Endothelial cell of umbilical vein (primary cell): ENCODE measurements at regions not wholly inside any gene's neighbourhood (a gene's known extent, or its start where the extent isn't known, plus 50 kb on each side); places are given as distances from the start of the nearest gene placed in this dataset.

ENCODE experiments used
- BruUV-seq: library from RNA; stranded (reverse); fragments of 400-500 nt; replicated peaks from 2 replicates; lab custom pipeline; 2021; lab: Mats Ljungman, UMichigan
- CTCF ChIA-PET: fragments of 300-600, 350-600 bp; sonication (Branson Sonifier 250); formaldehyde crosslinking; loops from one replicate; lab custom pipeline; 2021; ENCODE audit warnings: antibody characterized with exemption, inconsistent platforms; lab: Charles Lee
- POLR2A ChIA-PET: fragments of 300-600, 350-600 bp; sonication (Branson Sonifier 250); formaldehyde crosslinking; loops from one replicate; lab custom pipeline; 2021; ENCODE audit warnings: antibody characterized with exemption, inconsistent platforms; lab: Charles Lee
- DNase-seq: peaks from one replicate; pipeline ENCODE4 v3.0.0-alpha.2; 2011; ENCODE audit warnings: low read depth, low spot score
- FAIRE-seq: peaks from 2 replicates; lab custom pipeline; 2011; peaks lifted over from hg19 to GRCh38; lab: Jason Lieb, UNC
- H2AFZ ChIP-seq: 2 replicates; pipeline ENCODE4 v1.6.0; 2012; ENCODE audit warnings: low read depth, low read length, control low read depth, inconsistent platforms
- H3K27ac ChIP-seq: 2 replicates; pipeline ENCODE4 v1.5.1; 2011; ENCODE audit warnings: low read depth, mild to moderate bottlenecking, control low read depth, low read length, moderate library complexity; ENCODE audit not compliant: insufficient read depth
- H3K27me3 ChIP-seq, 2 experiments: 2 replicates each; pipeline versions ENCODE4 v1.6.0 to v1.6.1; 2011; ENCODE audit warnings: low read length in 2 of 2, mixed read lengths in 1 of 2; ENCODE audit not compliant: control insufficient read depth in 2 of 2, insufficient read depth in 2 of 2
- H3K36me3 ChIP-seq, 2 experiments: 2 replicates in 1 of 2; 3 replicates in 1 of 2; pipeline ENCODE4 v1.5.1; 2011; ENCODE audit warnings: low read length in 2 of 2, mild to moderate bottlenecking in 1 of 2, moderate library complexity in 1 of 2; ENCODE audit not compliant: control insufficient read depth in 2 of 2, insufficient read depth in 2 of 2; ENCODE audit errors: extremely low read depth in 1 of 2
- H3K4me1 ChIP-seq: 3 replicates; pipeline ENCODE4 v1.5.1; 2011; ENCODE audit warnings: mild to moderate bottlenecking, low read length; ENCODE audit not compliant: control insufficient read depth, insufficient read depth; ENCODE audit errors: extremely low read depth
- H3K4me2 ChIP-seq: 2 replicates; pipeline ENCODE4 v1.6.1; 2011; ENCODE audit warnings: low read length, control low read depth, mixed read lengths; ENCODE audit not compliant: insufficient read depth
- H3K4me3 ChIP-seq, 3 experiments: fragments of 200-600 bp in 1 of 3; sonication (generic), shearing (Covaris generic) in 1 of 3; replicated peaks in 1 of 3; 2 replicates each; pipeline ENCODE4 v1.5.1; 2011 to 2016; ENCODE audit warnings: control low read depth in 3 of 3, low read length in 3 of 3, mild to moderate bottlenecking in 2 of 3, inconsistent platforms in 1 of 3, low read depth in 1 of 3, moderate library complexity in 1 of 3; ENCODE audit not compliant: insufficient read depth in 1 of 3
- H3K79me2 ChIP-seq: 2 replicates; pipeline ENCODE4 v1.6.0; 2012; ENCODE audit warnings: low read length, inconsistent platforms; ENCODE audit not compliant: control insufficient read depth, insufficient read depth
- H3K9ac ChIP-seq: replicated peaks from 2 replicates; pipeline ENCODE3; 2011; ENCODE audit warnings: low read length, control low read depth; ENCODE audit not compliant: insufficient read depth; ENCODE audit errors: extremely low read depth
- H3K9me1 ChIP-seq: replicated peaks from 3 replicates; pipeline ENCODE4 v1.6.0; 2011; ENCODE audit warnings: mild to moderate bottlenecking, low read length; ENCODE audit not compliant: control insufficient read depth, insufficient read depth; ENCODE audit errors: extremely low read depth
- H3K9me3 ChIP-seq: replicated peaks from 2 replicates; pipeline ENCODE4 v1.5.1; 2012; ENCODE audit warnings: low read length, inconsistent platforms; ENCODE audit not compliant: control insufficient read depth, insufficient read depth
- H4K20me1 ChIP-seq: replicated peaks from 2 replicates; pipeline ENCODE3; 2011; ENCODE audit warnings: mild to moderate bottlenecking, low read length; ENCODE audit not compliant: control insufficient read depth, insufficient read depth; ENCODE audit errors: extremely low read depth
- CTCF ChIP-seq, 2 donors: IDR thresholded peaks; 1 replicate in 1 of 2; 2 replicates in 1 of 2; pipeline ENCODE4 v1.5.1; 2011; ENCODE audit warnings: low read length in 2 of 2, mild to moderate bottlenecking in 2 of 2, moderate library complexity in 2 of 2, control low read depth in 1 of 2, inconsistent platforms in 1 of 2, low read depth in 1 of 2; ENCODE audit not compliant: insufficient read depth in 1 of 2; ENCODE audit errors: extremely low read depth in 1 of 2
- EZH2 ChIP-seq: IDR thresholded peaks from 2 replicates; pipeline ENCODE4 v1.6.1; 2012; ENCODE audit warnings: borderline replicate concordance, low read depth, mild to moderate bottlenecking, moderate library complexity, low read length, inconsistent platforms; ENCODE audit not compliant: severe bottlenecking
- FOS ChIP-seq: IDR thresholded peaks from 2 replicates; pipeline ENCODE4 v1.6.1; 2011; ENCODE audit warnings: mild to moderate bottlenecking, low read length, moderate library complexity, borderline replicate concordance; ENCODE audit not compliant: insufficient read depth
- GATA2 ChIP-seq: IDR thresholded peaks from 2 replicates; pipeline ENCODE4 v1.7.0; 2011; ENCODE audit warnings: low read depth, mild to moderate bottlenecking, moderate library complexity, mixed read lengths, low read length; ENCODE audit not compliant: insufficient read length, insufficient read depth
- JUN ChIP-seq: IDR thresholded peaks from 2 replicates; pipeline ENCODE4 v1.6.1; 2011; ENCODE audit warnings: borderline replicate concordance, low read depth; ENCODE audit not compliant: insufficient read length, insufficient read depth
- MAX ChIP-seq: IDR thresholded peaks from 2 replicates; pipeline ENCODE4 v1.6.1; 2011; ENCODE audit not compliant: insufficient read depth, insufficient read length
- MYC ChIP-seq: IDR thresholded peaks from one replicate; pipeline ENCODE4 v1.6.1; 2011; ENCODE audit warnings: mild to moderate bottlenecking, low read depth, low read length
- POLR2A ChIP-seq: IDR thresholded peaks from 2 replicates; pipeline ENCODE4 v1.6.1; 2012; ENCODE audit warnings: low read depth, mild to moderate bottlenecking, control low read depth, low read length
- POLR2AphosphoS5 ChIP-seq: IDR thresholded peaks from 2 replicates; pipeline ENCODE4 v1.6.1; 2012; ENCODE audit warnings: low read depth, mild to moderate bottlenecking, control low read depth, low read length, moderate library complexity; ENCODE audit not compliant: insufficient read depth
- dilution Hi-C: fragments of 300-500 bp; cut with MboI; formaldehyde crosslinking; loops from one replicate; pipeline ENCODE4 v1.15.0; 2019; ENCODE audit warnings: low sequenced_read_pairs; ENCODE audit not compliant: extremely low pct_ligation_motif_present
- intact Hi-C: fragments of 100-400 bp; cut with micrococcal nuclease; formaldehyde crosslinking; loops from one replicate; pipeline ENCODE4 v1.10.0; 2022

- Histone ChIP-seq H3K4me1 (no peaks in the 10 kb centered on the region), H3K27me3 (no peaks in the 10 kb centered on the region), H3K9ac (no peak overlapping the region), H3K36me3 (no peaks in the 10 kb centered on the region), H2AFZ (no peak overlapping the region), H3K4me3 (no peak overlapping the region), H3K4me2 (no peak overlapping the region), H3K9me1 (no peaks in the 10 kb centered on the region), H3K79me2 (no peaks in the 10 kb centered on the region), H3K9me3 (no peaks in the 10 kb centered on the region), H3K27ac (no peak overlapping the region), H4K20me1 (no peaks in the 10 kb centered on the region)
- dilution Hi-C loops: no loop called here
- DNase-seq: no peak
- CTCF ChIA-PET: interaction anchor here (1.5 kb wide), 1 partner anchor 15 kb away, joined by 4 read pairs; no protein-coding TSS in a partner anchor
- TF ChIP-seq GATA2: no peak
- TF ChIP-seq POLR2A: no peak
- no peak for TF ChIP-seq MAX
- no peak for TF ChIP-seq CTCF (IDR thresholded peaks at IDR 0.05; ENCODE audit: extremely low read depth in 1 of 2, insufficient read depth in 1 of 2, low read depth in 1 of 2, low read length in 2 of 2)
- TF ChIP-seq EZH2: no peak
- no peak for TF ChIP-seq POLR2AphosphoS5
- no peak for TF ChIP-seq JUN
- no peak for TF ChIP-seq FOS
- no peak for TF ChIP-seq MYC
- no peak for FAIRE-seq
- BruUV-seq: no TSS peak
- POLR2A ChIA-PET: no interaction called here
- intact Hi-C loops: no loop called here
These were observed 128.4 kb upstream of the JAG1 start for GRCh38 chr20:10802236-10802635.
